ENCODE measurements at regions not wholly inside any gene's neighbourhood (a gene's known extent, or its start where the extent isn't known, plus 50 kb on each side); places are given as distances from the start of the nearest gene placed in this dataset.
A peak's percentile ranks its signal among the peaks of the same experiment; 100 is the strongest.

DNA sequence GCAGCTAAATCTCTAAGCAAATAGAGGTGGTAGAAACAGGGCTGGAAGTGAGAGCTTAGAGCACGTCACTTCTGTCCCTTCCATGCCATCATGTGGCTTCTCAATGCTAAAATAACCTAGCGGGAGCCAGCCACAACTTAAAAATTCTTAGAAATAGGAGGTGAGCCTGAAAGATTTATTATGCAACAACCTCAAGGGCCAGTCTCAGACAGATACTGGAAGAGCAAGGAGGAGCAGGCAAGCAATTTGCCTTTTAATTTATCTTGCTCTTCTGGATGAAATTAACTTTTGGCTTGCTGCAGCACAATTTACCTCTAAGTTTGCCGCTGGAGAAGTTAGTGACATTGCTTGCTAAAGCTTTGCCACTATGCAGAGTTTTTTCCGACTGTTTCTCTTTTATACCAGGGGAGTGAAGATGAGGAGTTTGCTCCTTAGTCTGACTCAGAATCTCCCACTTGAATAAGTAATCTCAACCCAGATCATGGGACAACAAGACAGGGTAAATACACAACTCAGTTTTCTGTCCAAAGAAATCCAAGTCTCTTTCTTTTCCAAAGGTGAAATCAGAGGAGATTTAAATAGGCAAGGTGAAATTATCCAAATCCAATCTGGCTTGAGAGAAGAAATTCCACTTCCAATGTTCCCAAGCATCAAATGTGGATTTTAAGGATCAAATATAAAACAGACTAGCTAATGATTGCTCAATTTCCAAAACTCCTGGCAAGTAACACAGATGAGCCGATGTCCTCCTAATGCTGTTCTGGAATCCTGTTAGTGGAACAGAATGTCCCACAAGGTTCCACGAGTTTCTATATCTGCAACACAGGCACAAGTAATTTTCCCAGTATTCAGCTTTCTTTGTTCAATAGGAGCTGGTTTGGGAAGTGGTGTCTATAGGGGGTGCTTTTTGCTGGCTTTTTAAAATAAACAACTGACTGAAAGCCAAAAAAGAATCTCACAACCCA, 329.4 kb upstream of the RORA start:
- TF ChIP-seq CTCF (IDR thresholded peaks at IDR 0.05; ENCODE audit: control insufficient read depth, insufficient read depth, low read depth, low read length, missing control alignments) = no peak
- no peak for DNase-seq (ENCODE audit: low read depth)
- H3K4me3 ChIP-seq (ENCODE audit: control insufficient read depth, low read depth, low read length) = no peak overlapping the region

GRCh38 chr15:61556037-61556648, 327.0 kb upstream of the RORA start:
- no peak overlapping the region for H3K4me3 ChIP-seq (ENCODE audit: control insufficient read depth, low read depth, low read length)
- TF ChIP-seq CTCF (IDR thresholded peaks at IDR 0.05; ENCODE audit: control insufficient read depth, insufficient read depth, low read depth, low read length, missing control alignments) = no peak
- peak; percentile 20 for DNase-seq (ENCODE audit: low read depth)

DNA sequence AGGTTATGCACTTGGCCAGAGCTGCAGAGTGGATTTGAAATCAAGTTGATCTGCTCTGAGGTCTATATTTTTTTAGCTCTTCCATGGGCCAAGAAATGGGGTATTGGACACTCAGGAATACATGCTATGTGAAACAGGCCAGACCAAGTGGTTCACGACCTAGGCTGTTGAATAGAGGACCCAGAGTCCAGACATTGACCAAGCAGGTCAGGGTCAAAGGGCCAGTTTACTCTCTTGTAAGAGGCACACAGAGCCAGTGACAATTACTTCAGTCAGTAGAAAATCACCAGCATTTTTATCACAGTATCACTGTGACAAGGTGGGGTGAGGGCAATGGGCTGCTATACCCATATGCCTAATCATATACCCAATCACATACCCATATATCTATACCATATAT, 320.6 kb upstream of the RORA start:
- no peak for DNase-seq (ENCODE audit: low read depth)
- TF ChIP-seq CTCF (IDR thresholded peaks at IDR 0.05; ENCODE audit: control insufficient read depth, insufficient read depth, low read depth, low read length, missing control alignments) = no peak
- H3K4me3 ChIP-seq (ENCODE audit: control insufficient read depth, low read depth, low read length) = no peak overlapping the region

- TF ChIP-seq CTCF (IDR thresholded peaks at IDR 0.05; ENCODE audit: control insufficient read depth, insufficient read depth, low read depth, low read length, missing control alignments) = no peak
Measured at GRCh38 chr15:61545763-61546162, 316.7 kb upstream of the RORA start.

GRCh38 chr15:61541516-61541915, 312.4 kb upstream of the RORA start:
- DNase-seq (ENCODE audit: low read depth) = no peak
- TF ChIP-seq CTCF (IDR thresholded peaks at IDR 0.05; ENCODE audit: control insufficient read depth, insufficient read depth, low read depth, low read length, missing control alignments) = no peak
- no peak overlapping the region for H3K4me3 ChIP-seq (ENCODE audit: control insufficient read depth, low read depth, low read length)

More at GRCh38 chr15:61545763-61546162, 316.7 kb upstream of the RORA start:
- H3K4me3 ChIP-seq (ENCODE audit: control insufficient read depth, low read depth, low read length) = no peak overlapping the region
- DNase-seq (ENCODE audit: low read depth) = no peak

DNA sequence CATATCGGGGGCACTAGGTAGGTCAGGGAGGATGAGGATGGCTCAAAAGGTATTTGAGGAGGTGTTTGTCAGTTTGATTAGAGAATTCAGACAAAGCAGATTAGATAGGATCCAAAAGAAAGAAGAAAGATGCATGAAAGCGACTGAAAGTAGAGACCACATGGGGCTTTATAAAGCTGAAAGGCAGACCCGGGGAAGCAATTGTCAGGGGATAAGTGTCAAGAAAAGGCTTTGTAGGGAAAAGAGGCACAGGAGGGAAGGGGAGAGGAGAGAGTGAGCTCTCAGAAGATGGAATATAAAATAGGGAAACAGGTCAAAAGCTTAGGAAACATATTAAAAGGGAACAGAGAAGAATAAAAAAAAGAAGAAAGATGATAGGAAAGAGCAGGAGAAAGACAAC, 308.2 kb upstream of the RORA start:
- no peak overlapping the region for H3K4me3 ChIP-seq (ENCODE audit: control insufficient read depth, low read depth, low read length)
- no peak for DNase-seq (ENCODE audit: low read depth)
- TF ChIP-seq CTCF (IDR thresholded peaks at IDR 0.05; ENCODE audit: control insufficient read depth, insufficient read depth, low read depth, low read length, missing control alignments) = no peak

All from AG09309 (cell line).